ENCODE measurements at regions not wholly inside any gene's neighbourhood (a gene's known extent, or its start where the extent isn't known, plus 50 kb on each side); places are given as distances from the start of the nearest gene placed in this dataset.
"Not testable (repeated sequence)": the region's sequence is repeated elsewhere in the genome, so short reads cannot be mapped to it uniquely, and the experiment has no call there.

- TF ChIP-seq CTCF (IDR thresholded peaks at IDR 0.05) = no peak
- H3K4me1 ChIP-seq = no peaks in the 10 kb centered on the region
- DNase-seq (ENCODE audit: low spot score in 2 of 2) = no peak
- H3K36me3 ChIP-seq = no peaks in the 10 kb centered on the region
- no peak overlapping the region for H3K4me3 ChIP-seq
- H3K27me3 ChIP-seq = no peaks in the 10 kb centered on the region
- intact Hi-C loops (cut with DNase I) = no loop called here
- no peak overlapping the region for H3K27ac ChIP-seq
- no peaks in the 10 kb centered on the region for H3K9me3 ChIP-seq
Observed at GRCh38 chr6:134663800-134664535, 285.9 kb downstream of the ALDH8A1 start.

- Histone ChIP-seq H3K9me3 (no peaks in the 10 kb centered on the region), H3K27me3 (no peaks in the 10 kb centered on the region), H3K4me3 (no peak overlapping the region), H3K4me1 (no peaks in the 10 kb centered on the region), H3K36me3 (no peaks in the 10 kb centered on the region), H3K27ac (no peak overlapping the region)
- intact Hi-C loops (cut with DNase I) = no loop called here
- TF ChIP-seq CTCF (IDR thresholded peaks at IDR 0.05) = no peak
- DNase-seq (ENCODE audit: low spot score in 2 of 2) = no peak
Observed at GRCh38 chr6:134663356-134663755, 286.5 kb downstream of the ALDH8A1 start.

GRCh38 chr6:134662077-134662700, 287.7 kb downstream of the ALDH8A1 start:
- Histone ChIP-seq H3K27ac (no peak overlapping the region), H3K4me1 (no peaks in the 10 kb centered on the region), H3K4me3 (no peak overlapping the region), H3K36me3 (no peaks in the 10 kb centered on the region), H3K9me3 (no peaks in the 10 kb centered on the region), H3K27me3 (no peaks in the 10 kb centered on the region)
- DNase-seq (ENCODE audit: low spot score in 2 of 2) = no peak
- intact Hi-C loops (cut with DNase I) = no loop called here
- no peak for TF ChIP-seq CTCF (IDR thresholded peaks at IDR 0.05)

- H3K27me3 ChIP-seq; H3K9me3 ChIP-seq; DNase-seq (ENCODE audit: low spot score in 2 of 2); H3K4me1 ChIP-seq; H3K36me3 ChIP-seq; intact Hi-C loops (cut with DNase I); H3K27ac ChIP-seq; H3K4me3 ChIP-seq: not testable (repeated sequence)
Observed at GRCh38 chr6:134659885-134660284, 290.0 kb downstream of the ALDH8A1 start.

- no peaks in the 10 kb centered on the region for H3K27me3 ChIP-seq
- no peak overlapping the region for H3K4me3 ChIP-seq
- no peak for DNase-seq (ENCODE audit: low spot score in 2 of 2)
- H3K27ac ChIP-seq = no peak overlapping the region
- intact Hi-C loops (cut with DNase I) = no loop called here
- no peaks in the 10 kb centered on the region for H3K36me3 ChIP-seq
- H3K4me1 ChIP-seq = no peaks in the 10 kb centered on the region
- no peaks in the 10 kb centered on the region for H3K9me3 ChIP-seq
- TF ChIP-seq CTCF (IDR thresholded peaks at IDR 0.05) = no peak
Observed at GRCh38 chr6:134658596-134658995, 291.3 kb downstream of the ALDH8A1 start.

GRCh38 chr6:134657751-134658527, 292.0 kb downstream of the ALDH8A1 start:
- no peaks in the 10 kb centered on the region for H3K4me1 ChIP-seq
- intact Hi-C loops (cut with DNase I) = no loop called here

More at GRCh38 chr6:134657751-134658527, 292.0 kb downstream of the ALDH8A1 start:
- TF ChIP-seq CTCF (IDR thresholded peaks at IDR 0.05) = no peak
- Histone ChIP-seq H3K27me3 (no peaks in the 10 kb centered on the region), H3K9me3 (no peaks in the 10 kb centered on the region), H3K4me3 (no peak overlapping the region), H3K27ac (no peak overlapping the region), H3K36me3 (no peaks in the 10 kb centered on the region)
- DNase-seq (ENCODE audit: low spot score in 2 of 2) = no peak

All from ascending aorta (tissue), 2 donors.